ENCODE measurements at regions not wholly inside any gene's neighbourhood (a gene's known extent, or its start where the extent isn't known, plus 50 kb on each side); places are given as distances from the start of the nearest gene placed in this dataset.

DNA sequence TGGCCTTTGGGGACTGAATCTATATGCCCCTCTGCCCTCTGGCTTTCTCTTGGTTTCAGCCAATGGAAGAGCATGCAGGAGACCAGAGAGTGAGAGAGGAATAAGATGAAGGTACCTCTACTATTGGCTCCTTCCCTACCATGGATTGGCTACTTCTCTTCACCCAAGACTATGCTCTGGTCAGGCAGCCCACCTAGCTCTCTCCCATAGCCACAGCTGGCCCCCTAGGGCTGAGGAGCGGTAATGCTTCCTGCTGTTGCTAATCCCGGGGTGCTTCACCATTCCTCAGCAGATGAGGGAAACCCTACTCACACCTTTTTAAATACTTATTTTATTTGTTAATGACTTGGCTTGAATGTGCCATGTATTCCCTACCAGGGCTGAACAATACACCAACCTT, 142.4 kb downstream of the MREG start (continued):
- TF ChIP-seq FOXJ2 (tag; IDR thresholded peaks at IDR 0.05) = no peak
- no peak for TF ChIP-seq ZC3H4 (CRISPR knock-in tag; IDR thresholded peaks at IDR 0.05; ENCODE audit: borderline replicate concordance)
- no peak for TF ChIP-seq CBX2 (IDR thresholded peaks at IDR 0.05; ENCODE audit: insufficient read depth, low read length, poor library complexity, severe bottlenecking)
- TF ChIP-seq, protein P1, sequence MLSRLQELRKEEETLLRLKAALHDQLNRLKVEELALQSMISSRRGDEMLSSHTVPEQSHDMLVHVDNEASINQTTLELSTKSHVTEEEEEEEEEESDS (CRISPR knock-in tag; IDR thresholded peaks at IDR 0.05) = no peak
- TF ChIP-seq, protein P2, sequence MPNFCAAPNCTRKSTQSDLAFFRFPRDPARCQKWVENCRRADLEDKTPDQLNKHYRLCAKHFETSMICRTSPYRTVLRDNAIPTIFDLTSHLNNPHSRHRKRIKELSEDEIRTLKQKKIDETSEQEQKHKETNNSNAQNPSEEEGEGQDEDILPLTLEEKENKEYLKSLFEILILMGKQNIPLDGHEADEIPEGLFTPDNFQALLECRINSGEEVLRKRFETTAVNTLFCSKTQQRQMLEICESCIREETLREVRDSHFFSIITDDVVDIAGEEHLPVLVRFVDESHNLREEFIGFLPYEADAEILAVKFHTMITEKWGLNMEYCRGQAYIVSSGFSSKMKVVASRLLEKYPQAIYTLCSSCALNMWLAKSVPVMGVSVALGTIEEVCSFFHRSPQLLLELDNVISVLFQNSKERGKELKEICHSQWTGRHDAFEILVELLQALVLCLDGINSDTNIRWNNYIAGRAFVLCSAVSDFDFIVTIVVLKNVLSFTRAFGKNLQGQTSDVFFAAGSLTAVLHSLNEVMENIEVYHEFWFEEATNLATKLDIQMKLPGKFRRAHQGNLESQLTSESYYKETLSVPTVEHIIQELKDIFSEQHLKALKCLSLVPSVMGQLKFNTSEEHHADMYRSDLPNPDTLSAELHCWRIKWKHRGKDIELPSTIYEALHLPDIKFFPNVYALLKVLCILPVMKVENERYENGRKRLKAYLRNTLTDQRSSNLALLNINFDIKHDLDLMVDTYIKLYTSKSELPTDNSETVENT (CRISPR knock-in tag; IDR thresholded peaks at IDR 0.05) = no peak
- peak; percentile 43 for TF ChIP-seq BRD9 (IDR thresholded peaks at IDR 0.05; ENCODE audit: low read depth, partially characterized antibody)
- TF ChIP-seq, protein P3, sequence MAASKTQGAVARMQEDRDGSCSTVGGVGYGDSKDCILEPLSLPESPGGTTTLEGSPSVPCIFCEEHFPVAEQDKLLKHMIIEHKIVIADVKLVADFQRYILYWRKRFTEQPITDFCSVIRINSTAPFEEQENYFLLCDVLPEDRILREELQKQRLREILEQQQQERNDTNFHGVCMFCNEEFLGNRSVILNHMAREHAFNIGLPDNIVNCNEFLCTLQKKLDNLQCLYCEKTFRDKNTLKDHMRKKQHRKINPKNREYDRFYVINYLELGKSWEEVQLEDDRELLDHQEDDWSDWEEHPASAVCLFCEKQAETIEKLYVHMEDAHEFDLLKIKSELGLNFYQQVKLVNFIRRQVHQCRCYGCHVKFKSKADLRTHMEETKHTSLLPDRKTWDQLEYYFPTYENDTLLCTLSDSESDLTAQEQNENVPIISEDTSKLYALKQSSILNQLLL (CRISPR knock-in tag; IDR thresholded peaks at IDR 0.05; ENCODE audit: borderline replicate concordance) = no peak
- TF ChIP-seq HCFC1 (IDR thresholded peaks at IDR 0.05; ENCODE audit: low read depth, low read length) = no peak
- TF ChIP-seq NCOA2 (IDR thresholded peaks at IDR 0.05; ENCODE audit: partially characterized antibody in 2 of 2) = no peak
- no peak for TF ChIP-seq STAT5B (CRISPR knock-in tag; IDR thresholded peaks at IDR 0.05)
- 0 out of 2 replicates have a peak, but pooled peaks have one; percentile 48 for TF ChIP-seq ETV1 (tag; conservative IDR thresholded peaks at IDR 0.05; ENCODE audit: low read depth)
- no peak for TF ChIP-seq RBM14 (IDR thresholded peaks at IDR 0.05; ENCODE audit: borderline replicate concordance, insufficient read depth, low read depth, low read length)
- TF ChIP-seq, protein P4, sequence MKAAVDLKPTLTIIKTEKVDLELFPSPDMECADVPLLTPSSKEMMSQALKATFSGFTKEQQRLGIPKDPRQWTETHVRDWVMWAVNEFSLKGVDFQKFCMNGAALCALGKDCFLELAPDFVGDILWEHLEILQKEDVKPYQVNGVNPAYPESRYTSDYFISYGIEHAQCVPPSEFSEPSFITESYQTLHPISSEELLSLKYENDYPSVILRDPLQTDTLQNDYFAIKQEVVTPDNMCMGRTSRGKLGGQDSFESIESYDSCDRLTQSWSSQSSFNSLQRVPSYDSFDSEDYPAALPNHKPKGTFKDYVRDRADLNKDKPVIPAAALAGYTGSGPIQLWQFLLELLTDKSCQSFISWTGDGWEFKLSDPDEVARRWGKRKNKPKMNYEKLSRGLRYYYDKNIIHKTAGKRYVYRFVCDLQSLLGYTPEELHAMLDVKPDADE (conservative IDR thresholded peaks at IDR 0.05; ENCODE audit: control insufficient read depth, low read depth, low read length) = no peak
- peak; percentile 41; the same call in 1 of the 2 replicates for TF ChIP-seq JUND (IDR thresholded peaks at IDR 0.05; ENCODE audit: borderline replicate concordance, low read depth, low read length)
- no peak for TF ChIP-seq JUND (tag; IDR thresholded peaks at IDR 0.05; ENCODE audit: borderline replicate concordance, low read depth, low read length)
- no peak for TF ChIP-seq NCOR1 (IDR thresholded peaks at IDR 0.05)
- TF ChIP-seq, protein P5, sequence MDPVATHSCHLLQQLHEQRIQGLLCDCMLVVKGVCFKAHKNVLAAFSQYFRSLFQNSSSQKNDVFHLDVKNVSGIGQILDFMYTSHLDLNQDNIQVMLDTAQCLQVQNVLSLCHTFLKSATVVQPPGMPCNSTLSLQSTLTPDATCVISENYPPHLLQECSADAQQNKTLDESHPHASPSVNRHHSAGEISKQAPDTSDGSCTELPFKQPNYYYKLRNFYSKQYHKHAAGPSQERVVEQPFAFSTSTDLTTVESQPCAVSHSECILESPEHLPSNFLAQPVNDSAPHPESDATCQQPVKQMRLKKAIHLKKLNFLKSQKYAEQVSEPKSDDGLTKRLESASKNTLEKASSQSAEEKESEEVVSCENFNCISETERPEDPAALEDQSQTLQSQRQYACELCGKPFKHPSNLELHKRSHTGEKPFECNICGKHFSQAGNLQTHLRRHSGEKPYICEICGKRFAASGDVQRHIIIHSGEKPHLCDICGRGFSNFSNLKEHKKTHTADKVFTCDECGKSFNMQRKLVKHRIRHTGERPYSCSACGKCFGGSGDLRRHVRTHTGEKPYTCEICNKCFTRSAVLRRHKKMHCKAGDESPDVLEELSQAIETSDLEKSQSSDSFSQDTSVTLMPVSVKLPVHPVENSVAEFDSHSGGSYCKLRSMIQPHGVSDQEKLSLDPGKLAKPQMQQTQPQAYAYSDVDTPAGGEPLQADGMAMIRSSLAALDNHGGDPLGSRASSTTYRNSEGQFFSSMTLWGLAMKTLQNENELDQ (CRISPR knock-in tag; IDR thresholded peaks at IDR 0.05; ENCODE audit: borderline replicate concordance) = no peak
- no peak for TF ChIP-seq LCOR (CRISPR knock-in tag; IDR thresholded peaks at IDR 0.05)
- TF ChIP-seq HDGF (IDR thresholded peaks at IDR 0.05) = no peak
- no peak for TF ChIP-seq ZNF589 (CRISPR knock-in tag; IDR thresholded peaks at IDR 0.05; ENCODE audit: low read depth)
- no peak for TF ChIP-seq TCF3 (CRISPR knock-in tag; IDR thresholded peaks at IDR 0.05)
- no peak for TF ChIP-seq XRCC3 (IDR thresholded peaks at IDR 0.05)
- no peak for TF ChIP-seq HDAC1 (IDR thresholded peaks at IDR 0.05)
